ENCODE measurements at regions not wholly inside any gene's neighbourhood (a gene's known extent, or its start where the extent isn't known, plus 50 kb on each side); places are given as distances from the start of the nearest gene placed in this dataset.

GRCh38 chr2:234565842-234566619 is 69.2 kb upstream of the ARL4C start:
- TF ChIP-seq CTCF (IDR thresholded peaks at IDR 0.05), result no peak
- no peak for TF ChIP-seq E2F4 (CRISPR knock-in tag; IDR thresholded peaks at IDR 0.05; ENCODE audit: borderline replicate concordance, low read depth)
- no peak for TF ChIP-seq KAT7 (CRISPR knock-in tag; IDR thresholded peaks at IDR 0.05; ENCODE audit: borderline replicate concordance)
- no peak for TF ChIP-seq E2F5 (CRISPR knock-in tag; IDR thresholded peaks at IDR 0.05)
- TF ChIP-seq USF2 (CRISPR knock-in tag; IDR thresholded peaks at IDR 0.05), result no peak
- TF ChIP-seq PRDM15 (CRISPR knock-in tag; IDR thresholded peaks at IDR 0.05), result no peak
- no peak for TF ChIP-seq ZNF281 (CRISPR knock-in tag; IDR thresholded peaks at IDR 0.05)

All from WTC11 (cell line).